ENCODE measurements at regions not wholly inside any gene's neighbourhood (a gene's known extent, or its start where the extent isn't known, plus 50 kb on each side); places are given as distances from the start of the nearest gene placed in this dataset.

DNA sequence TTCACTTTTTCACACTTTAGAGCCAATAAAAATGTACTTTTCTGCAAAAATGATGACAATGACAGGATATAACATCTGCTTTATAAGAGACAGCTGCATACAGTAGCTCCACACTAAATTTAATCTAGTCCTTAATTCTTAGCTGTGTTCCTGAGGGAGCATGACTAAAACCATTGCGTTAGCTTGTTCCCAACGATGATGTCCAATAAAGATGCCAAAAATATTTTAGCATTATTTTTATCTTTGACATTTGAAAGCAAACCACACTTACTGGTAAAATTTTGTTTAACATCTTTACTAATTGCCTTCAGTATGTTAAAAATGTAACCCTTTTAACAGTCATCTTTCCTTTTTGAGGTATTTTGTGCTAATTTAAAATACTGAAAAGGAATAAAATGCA, 382.7 kb downstream of the CHSY3 start:
- DNase-seq, result no peak
- no peak for ATAC-seq
- Mint-ChIP-seq H3K9me3 (no peaks in the 10 kb centered on the region), H3K27ac (no peak overlapping the region), H3K27me3 (peaks cover 4% of the 10 kb centered on the region), H3K36me3 (ENCODE audit: low read depth) (no peaks in the 10 kb centered on the region), H3K4me3 (no peak overlapping the region), H3K4me1 (no peaks in the 10 kb centered on the region)

DNA sequence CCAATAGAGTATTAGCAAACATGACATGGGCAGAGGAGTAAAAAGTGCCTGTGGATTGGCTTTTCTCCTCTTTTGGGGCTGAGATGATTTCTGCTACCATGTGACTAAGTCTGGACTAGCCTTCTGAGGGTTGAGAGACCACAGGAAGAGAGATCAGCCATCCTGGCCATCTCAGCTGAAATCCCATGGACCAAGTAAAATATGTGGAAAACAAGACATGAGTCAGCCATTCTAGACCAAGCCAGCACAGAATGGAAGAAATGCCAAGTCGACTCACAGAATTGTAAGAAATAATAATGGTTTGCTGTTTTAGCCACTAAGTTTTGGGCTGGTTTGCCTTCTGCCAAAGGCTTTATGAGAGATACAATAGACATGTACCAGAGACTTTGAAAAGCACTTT, 377.8 kb downstream of the CHSY3 start:
- H3K9me3 Mint-ChIP-seq, result no peaks in the 10 kb centered on the region
- no peaks in the 10 kb centered on the region for H3K36me3 Mint-ChIP-seq (ENCODE audit: low read depth)
- H3K27ac Mint-ChIP-seq, result no peak overlapping the region
- H3K4me1 Mint-ChIP-seq, result no peaks in the 10 kb centered on the region
- no peak overlapping the region for H3K4me3 Mint-ChIP-seq
- ATAC-seq (no peak), DNase-seq (no peak)
- H3K27me3 Mint-ChIP-seq, result peaks cover 2% of the 10 kb centered on the region

DNA sequence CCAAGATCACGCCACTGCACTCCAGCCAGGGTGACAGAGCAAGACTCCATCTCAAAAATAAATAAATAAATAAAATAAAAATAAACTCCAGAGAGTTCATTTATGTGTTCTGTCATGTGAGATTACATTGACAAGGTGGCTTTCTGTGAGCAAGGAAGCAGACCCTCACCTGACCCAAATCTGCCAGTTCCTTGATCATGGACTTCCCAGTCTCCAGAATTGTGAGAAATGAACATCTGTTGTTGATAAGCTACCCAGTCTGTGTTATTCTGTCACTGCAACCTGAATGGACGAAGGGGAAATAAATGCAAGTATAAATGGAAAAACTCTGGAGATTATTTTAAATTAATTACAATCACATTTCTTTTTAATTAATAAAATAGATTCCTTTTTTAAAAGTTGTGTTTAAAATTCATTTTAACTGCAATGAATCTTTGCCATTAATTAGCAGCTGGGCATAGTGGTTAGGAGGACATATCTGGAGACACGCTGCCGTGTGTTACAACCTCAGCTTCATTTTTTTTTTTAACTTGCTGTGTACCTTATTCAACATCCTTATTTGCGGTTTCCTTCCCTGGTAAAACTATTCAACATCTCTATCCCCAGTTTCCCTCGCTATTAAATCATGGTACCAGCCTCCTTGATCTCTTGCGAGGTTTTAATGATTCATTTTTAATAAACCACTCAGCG, 376.4 kb downstream of the CHSY3 start:
- Mint-ChIP-seq H3K27ac (no peak overlapping the region), H3K27me3 (no peaks in the 10 kb centered on the region)

GRCh38 chr5:130279386-130279785, 375.1 kb downstream of the CHSY3 start:
- no peaks in the 10 kb centered on the region for H3K27me3 Mint-ChIP-seq
- no peaks in the 10 kb centered on the region for H3K9me3 Mint-ChIP-seq
- no peak overlapping the region for H3K27ac Mint-ChIP-seq
- no peak overlapping the region for H3K4me3 Mint-ChIP-seq
- no peaks in the 10 kb centered on the region for H3K36me3 Mint-ChIP-seq (ENCODE audit: low read depth)
- no peak for ATAC-seq
- H3K4me1 Mint-ChIP-seq, result no peaks in the 10 kb centered on the region
- DNase-seq, result no peak

More for the DNA sequence above, 376.4 kb downstream of the CHSY3 start:
- Mint-ChIP-seq H3K4me1 (no peaks in the 10 kb centered on the region), H3K9me3 (no peaks in the 10 kb centered on the region), H3K36me3 (ENCODE audit: low read depth) (no peaks in the 10 kb centered on the region), H3K4me3 (no peak overlapping the region)
- DNase-seq, result no peak
- ATAC-seq, result no peak

GRCh38 chr5:130278136-130278535, 373.9 kb downstream of the CHSY3 start:
- H3K4me1 Mint-ChIP-seq, result no peaks in the 10 kb centered on the region
- H3K36me3 Mint-ChIP-seq (ENCODE audit: low read depth), result no peaks in the 10 kb centered on the region
- ATAC-seq (no peak), DNase-seq (no peak)
- H3K4me3 Mint-ChIP-seq, result no peak overlapping the region
- no peaks in the 10 kb centered on the region for H3K9me3 Mint-ChIP-seq
- H3K27ac Mint-ChIP-seq, result no peak overlapping the region
- H3K27me3 Mint-ChIP-seq, result no peaks in the 10 kb centered on the region

GRCh38 chr5:130277522-130277921, 373.3 kb downstream of the CHSY3 start:
- H3K27me3 Mint-ChIP-seq, result no peaks in the 10 kb centered on the region
- no peak for ATAC-seq
- H3K9me3 Mint-ChIP-seq, result no peaks in the 10 kb centered on the region
- DNase-seq, result no peak
- H3K4me3 Mint-ChIP-seq, result no peak overlapping the region
- H3K27ac Mint-ChIP-seq, result no peak overlapping the region
- H3K4me1 Mint-ChIP-seq, result no peaks in the 10 kb centered on the region
- no peaks in the 10 kb centered on the region for H3K36me3 Mint-ChIP-seq (ENCODE audit: low read depth)

DNA sequence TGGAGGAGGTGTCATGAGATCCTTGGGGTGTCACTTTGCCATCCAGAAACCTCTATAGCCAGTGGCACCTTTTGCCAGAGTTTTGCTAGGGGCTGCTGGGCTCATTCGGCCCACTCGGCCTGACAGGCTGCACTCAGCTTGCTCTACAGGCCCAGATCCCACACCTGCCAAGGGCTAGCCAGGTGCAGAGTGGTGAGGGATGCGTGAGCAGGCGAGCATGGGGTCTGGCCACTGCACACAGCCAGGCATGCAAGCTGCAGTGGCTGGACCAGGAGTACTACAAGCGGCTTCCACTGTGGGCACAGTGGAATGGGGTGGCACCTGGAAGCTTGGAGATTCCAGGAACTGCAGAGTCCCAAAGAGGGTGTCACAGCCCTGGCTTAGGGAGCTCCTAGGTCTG, 372.7 kb downstream of the CHSY3 start:
- ATAC-seq (no peak), DNase-seq (no peak)
- Mint-ChIP-seq H3K4me1 (no peaks in the 10 kb centered on the region), H3K27me3 (no peaks in the 10 kb centered on the region), H3K9me3 (no peaks in the 10 kb centered on the region), H3K27ac (no peak overlapping the region), H3K36me3 (ENCODE audit: low read depth) (no peaks in the 10 kb centered on the region), H3K4me3 (no peak overlapping the region)

- no peaks in the 10 kb centered on the region for H3K4me1 Mint-ChIP-seq
These were observed 368.6 kb downstream of the CHSY3 start for GRCh38 chr5:130272837-130273236.

DNA sequence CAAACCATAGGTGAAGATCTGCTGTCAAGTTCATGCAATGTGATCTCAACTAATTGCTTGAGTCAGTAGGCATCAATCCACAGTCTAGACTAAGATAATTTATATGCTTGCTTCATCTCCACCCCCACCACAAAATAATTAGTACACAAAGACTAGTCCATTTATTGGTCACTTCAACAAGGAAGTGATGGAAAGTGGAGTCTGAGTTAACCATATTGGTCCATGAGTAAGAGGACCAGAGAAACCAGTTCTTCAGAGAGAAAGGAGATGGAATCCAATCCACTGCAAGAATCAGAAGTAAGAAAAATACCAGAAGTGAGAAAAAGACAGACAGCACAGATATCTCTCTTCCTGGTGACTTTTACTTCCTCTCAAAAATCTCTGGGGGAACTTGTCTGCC, 366.5 kb downstream of the CHSY3 start:
- Mint-ChIP-seq H3K4me3 (no peak overlapping the region), H3K4me1 (no peaks in the 10 kb centered on the region), H3K27me3 (peaks cover 2% of the 10 kb centered on the region), H3K9me3 (no peaks in the 10 kb centered on the region), H3K27ac (no peak overlapping the region), H3K36me3 (ENCODE audit: low read depth) (no peaks in the 10 kb centered on the region)
- DNase-seq (no peak), ATAC-seq (no peak)

More at GRCh38 chr5:130272837-130273236, 368.6 kb downstream of the CHSY3 start:
- no peak for DNase-seq
- H3K9me3 Mint-ChIP-seq, result no peaks in the 10 kb centered on the region
- peaks cover 2% of the 10 kb centered on the region for H3K27me3 Mint-ChIP-seq
- no peak for ATAC-seq
- no peak overlapping the region for H3K27ac Mint-ChIP-seq
- H3K4me3 Mint-ChIP-seq, result no peak overlapping the region
- H3K36me3 Mint-ChIP-seq (ENCODE audit: low read depth), result no peaks in the 10 kb centered on the region

DNA sequence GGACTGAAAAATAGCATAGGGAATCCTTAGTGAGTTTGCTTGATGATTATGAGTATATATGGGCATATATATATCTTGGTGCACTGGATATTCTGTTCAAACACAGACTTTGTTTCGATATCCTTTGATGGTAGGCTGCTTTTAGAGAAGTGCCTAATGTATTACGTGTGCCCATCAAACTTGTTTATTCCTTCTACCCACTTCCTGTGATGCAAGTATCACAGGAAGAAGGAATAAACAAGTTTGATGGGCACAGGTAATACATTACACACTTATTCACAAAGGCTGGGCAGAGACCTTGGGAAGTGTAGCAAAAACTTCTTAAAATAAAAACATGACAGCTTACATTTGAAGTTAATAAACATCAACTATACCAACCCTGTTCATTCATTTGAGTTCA, 364.2 kb downstream of the CHSY3 start:
- Mint-ChIP-seq H3K9me3 (no peaks in the 10 kb centered on the region), H3K4me3 (no peak overlapping the region), H3K27me3 (peaks cover 2% of the 10 kb centered on the region), H3K4me1 (no peaks in the 10 kb centered on the region), H3K36me3 (ENCODE audit: low read depth) (no peaks in the 10 kb centered on the region), H3K27ac (no peak overlapping the region)
- ATAC-seq (no peak), DNase-seq (no peak)

- Mint-ChIP-seq H3K9me3 (no peaks in the 10 kb centered on the region), H3K4me1 (no peaks in the 10 kb centered on the region), H3K27ac (no peak overlapping the region), H3K4me3 (no peak overlapping the region), H3K36me3 (ENCODE audit: low read depth) (no peaks in the 10 kb centered on the region), H3K27me3 (peaks cover 2% of the 10 kb centered on the region)
- no peak for ATAC-seq
- no peak for DNase-seq
These were observed 363.7 kb downstream of the CHSY3 start for GRCh38 chr5:130267926-130268325.

DNA sequence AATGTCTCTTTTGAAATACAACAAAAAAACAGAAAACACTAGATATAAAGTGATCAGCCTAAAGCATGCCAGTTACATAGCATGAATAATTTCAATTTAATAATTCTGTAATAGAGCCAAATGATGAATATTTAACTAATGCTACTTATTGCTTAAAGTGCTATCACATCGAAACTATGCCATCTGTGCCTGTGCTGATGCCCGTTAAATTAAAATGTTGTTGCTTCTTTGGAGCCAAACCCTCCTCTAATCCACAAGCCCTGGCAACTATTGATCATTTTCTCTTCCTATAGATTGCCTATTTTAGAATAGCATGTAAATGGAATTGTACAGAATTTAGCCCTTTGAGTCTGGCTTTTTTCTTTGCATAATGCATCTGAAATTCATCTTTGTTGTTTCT, 356.2 kb downstream of the CHSY3 start:
- H3K9me3 Mint-ChIP-seq, result peaks cover 7% of the 10 kb centered on the region
- no peaks in the 10 kb centered on the region for H3K4me1 Mint-ChIP-seq
- DNase-seq (no peak), ATAC-seq (no peak)
- H3K27me3 Mint-ChIP-seq, result no peaks in the 10 kb centered on the region
- no peak overlapping the region for H3K27ac Mint-ChIP-seq
- H3K4me3 Mint-ChIP-seq, result no peak overlapping the region
- no peaks in the 10 kb centered on the region for H3K36me3 Mint-ChIP-seq (ENCODE audit: low read depth)

DNA sequence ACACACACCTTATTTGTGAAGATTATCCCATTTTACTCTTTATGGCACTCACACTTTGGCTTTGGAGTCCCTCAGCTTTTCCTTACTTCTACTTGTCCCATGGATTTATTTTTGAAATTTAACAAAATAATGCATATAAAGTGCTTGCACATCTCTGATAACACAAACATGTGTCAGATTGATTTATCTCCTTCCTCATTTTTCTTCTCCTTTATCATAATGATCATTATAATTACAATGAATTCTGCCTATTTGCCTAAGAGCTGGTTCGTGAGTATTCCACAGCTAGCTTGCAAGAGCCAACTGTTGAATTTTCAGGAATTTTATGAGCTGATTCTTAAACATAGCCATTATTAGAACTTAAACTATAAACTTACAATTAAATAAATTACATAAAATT, 347.7 kb downstream of the CHSY3 start:
- H3K36me3 Mint-ChIP-seq (ENCODE audit: low read depth), result no peaks in the 10 kb centered on the region
- H3K4me1 Mint-ChIP-seq, result no peaks in the 10 kb centered on the region
- DNase-seq (no peak), ATAC-seq (no peak)
- peaks cover 12% of the 10 kb centered on the region for H3K9me3 Mint-ChIP-seq
- H3K27me3 Mint-ChIP-seq, result no peaks in the 10 kb centered on the region
- H3K27ac Mint-ChIP-seq, result no peak overlapping the region
- H3K4me3 Mint-ChIP-seq, result no peak overlapping the region

GRCh38 chr5:130243641-130244040, 339.4 kb downstream of the CHSY3 start:
- Mint-ChIP-seq H3K36me3 (ENCODE audit: low read depth) (no peaks in the 10 kb centered on the region), H3K27ac (no peak overlapping the region), H3K4me1 (no peaks in the 10 kb centered on the region), H3K9me3 (no peaks in the 10 kb centered on the region), H3K4me3 (no peak overlapping the region), H3K27me3 (no peaks in the 10 kb centered on the region)
- ATAC-seq, result no peak
- DNase-seq, result no peak

DNA sequence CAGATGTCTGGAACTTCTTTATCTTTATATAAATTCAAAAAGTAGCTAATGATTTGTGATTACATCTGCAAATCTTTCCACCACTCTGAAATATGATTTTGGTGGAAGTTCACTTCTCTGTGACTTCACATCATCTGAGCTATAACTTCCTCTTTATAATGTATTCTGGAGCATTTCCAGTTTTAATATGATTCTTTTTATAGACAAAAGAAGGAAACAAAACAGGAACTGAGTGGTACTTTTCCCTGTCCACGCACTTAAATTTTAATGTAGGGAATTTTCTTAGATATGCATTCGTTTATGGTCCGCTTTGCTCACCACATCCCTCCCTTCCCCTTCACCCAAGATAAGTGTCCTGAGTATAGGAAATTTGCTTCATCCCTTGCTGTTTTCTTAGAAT, 333.5 kb downstream of the CHSY3 start:
- DNase-seq (no peak), ATAC-seq (no peak)
- Mint-ChIP-seq H3K9me3 (peaks cover 6% of the 10 kb centered on the region), H3K27ac (no peak overlapping the region), H3K4me3 (no peak overlapping the region), H3K27me3 (no peaks in the 10 kb centered on the region), H3K4me1 (no peaks in the 10 kb centered on the region), H3K36me3 (ENCODE audit: low read depth) (no peaks in the 10 kb centered on the region)
